Pancreas (tissue), 10 donors: ENCODE measurements at regions not wholly inside any gene's neighbourhood (a gene's known extent, or its start where the extent isn't known, plus 50 kb on each side); places are given as distances from the start of the nearest gene placed in this dataset.
A peak's percentile ranks its signal among the peaks of the same experiment; 100 is the strongest.
"Not testable (repeated sequence)": the region's sequence is repeated elsewhere in the genome, so short reads cannot be mapped to it uniquely, and the experiment has no call there.

ENCODE experiments used
- ATAC-seq, 4 donors: fragments of 200-7000 bp; cut with Tn5 transposase; one replicate each; pipeline versions ENCODE4 v1.8.0 to v1.9.1; 2020; ENCODE audit warnings: mild to moderate bottlenecking in 4 of 4, moderate library complexity in 4 of 4
- DNase-seq, 6 donors: peaks; one replicate each; pipeline ENCODE4 v3.0.0-alpha.2; 2020
- FAIRE-seq: peaks from 2 replicates; lab custom pipeline; 2012; peaks lifted over from hg19 to GRCh38; lab: Jason Lieb, UNC
- H3K27ac ChIP-seq, 4 donors: fragments of 200-600 bp; sonication (generic); 1 replicate in 3 of 4; 2 replicates in 1 of 4; pipeline versions ENCODE4 v1.5.0 to v1.8.0; 2020
- H3K27me3 ChIP-seq, 4 donors: fragments of 200-600 bp; one replicate each; pipeline ENCODE4 v1.8.0; 2021
- H3K36me3 ChIP-seq, 3 donors: fragments of 200-600 bp; sonication (generic) in 1 of 3; one replicate each; pipeline versions ENCODE4 v1.5.0 to v1.8.0; 2020 to 2021
- H3K4me1 ChIP-seq, 3 donors: fragments of 200-600 bp; one replicate each; pipeline ENCODE4 v1.8.0; 2021
- H3K4me3 ChIP-seq, 4 donors: fragments of 200-600 bp; sonication (generic) in 2 of 4; one replicate each; pipeline versions ENCODE4 v1.5.0 to v1.8.0; 2020 to 2021
- H3K9me3 ChIP-seq, 4 donors: fragments of 200-600 bp; one replicate each; pipeline ENCODE4 v1.8.0; 2021
- CTCF ChIP-seq, 4 donors: fragments of 200-600 bp; sonication (generic) in 3 of 4; IDR thresholded peaks; one replicate each; pipeline versions ENCODE4 v1.5.0 to v1.8.0; 2021; ENCODE audit warnings: antibody characterized with exemption in 4 of 4
- WGBS, 2 donors: extraction: QIAGEN DNeasy Blood & Tissue Kit; methylation state at CpG; one replicate each; pipeline ENCODE4 v1.1.7; 2013; 5-methylcytosine and 5-hydroxymethylcytosine counted together
- intact Hi-C, 3 donors: fragments of 100-400 bp; cut with DNase I; formaldehyde crosslinking; loops; one replicate each; pipeline versions ENCODE4 v1.11.1 to v1.14.2; 2022
- donor health status: healthy with polysubstance abuse.
- donor health status: DM: no; HTN: no; CAD: no; lungs with moderate emphysema.
- donor health status: DM: no; HTN: no; CAD: no.
- donor health status: control.
- donor health status: control.
- donor health status: Bipolar disorder and iron deficiency.
- donor health status: DM: yes; HTN: yes; CAD: no.
- donor health status: DM: no; HTN: no; CAD: no.
- donor health status: DM: no; HTN: no; CAD: no.
- donor health status: DM: yes; HTN: yes; CAD: no.

GRCh38 chr20:4325548-4326187, 76.6 kb upstream of the ADRA1D start:
- Histone ChIP-seq H3K4me3 (no peak overlapping the region), H3K4me1 (no peaks in the 10 kb centered on the region), H3K36me3 (no peaks in the 10 kb centered on the region), H3K9me3 (no peaks in the 10 kb centered on the region), H3K27me3 (no peaks in the 10 kb centered on the region), H3K27ac (no peak overlapping the region)
- FAIRE-seq, result no peak
- intact Hi-C loops, result no loop called here
- 41 to 45% methylated on average over 8 of the region's 8 CpGs for WGBS, 2 donors
- ATAC-seq, result no peak
- TF ChIP-seq CTCF (IDR thresholded peaks at IDR 0.05), result no peak
- DNase-seq, result no peak

GRCh38 chr20:4324611-4325243, 75.6 kb upstream of the ADRA1D start:
- ATAC-seq, result no peak
- DNase-seq, result no peak
- no peaks in the 10 kb centered on the region for H3K27me3 ChIP-seq

GRCh38 chr20:4322499-4322898, 73.4 kb upstream of the ADRA1D start:
- 33 to 38% methylated on average over 1 of the region's 1 CpG for whole genome bisulfite sequencing, 2 donors
- H3K36me3 ChIP-seq, result no peaks in the 10 kb centered on the region
- no peak overlapping the region for H3K27ac ChIP-seq
- H3K9me3 ChIP-seq, result no peaks in the 10 kb centered on the region
- ATAC-seq (no peak), DNase-seq (no peak), FAIRE-seq (no peak)
- intact Hi-C loops, result no loop called here
- H3K27me3 ChIP-seq, result no peaks in the 10 kb centered on the region
- TF ChIP-seq CTCF (IDR thresholded peaks at IDR 0.05), result no peak
- H3K4me3 ChIP-seq, result no peak overlapping the region
- H3K4me1 ChIP-seq, result no peaks in the 10 kb centered on the region

More at GRCh38 chr20:4324611-4325243, 75.6 kb upstream of the ADRA1D start:
- Histone ChIP-seq H3K4me3 (no peak overlapping the region), H3K9me3 (no peaks in the 10 kb centered on the region), H3K4me1 (no peaks in the 10 kb centered on the region), H3K36me3 (no peaks in the 10 kb centered on the region), H3K27ac (no peak overlapping the region)
- no peak for TF ChIP-seq CTCF (IDR thresholded peaks at IDR 0.05)
- 71 to 80% methylated on average over 5 of the region's 5 CpGs for WGBS, 2 donors
- FAIRE-seq, result no peak
- intact Hi-C loops, result no loop called here

- no peak overlapping the region for H3K4me3 ChIP-seq
- H3K27me3 ChIP-seq, result no peaks in the 10 kb centered on the region
- WGBS, 2 donors, result 72 to 85% methylated on average over 5 of the region's 5 CpGs
- DNase-seq (peak in 1 of 6 donors; percentile 23), ATAC-seq (peak in 1 of 4 donors; percentile 52), FAIRE-seq (no peak)
- H3K4me1 ChIP-seq, result no peaks in the 10 kb centered on the region
- H3K9me3 ChIP-seq, result no peaks in the 10 kb centered on the region
- intact Hi-C loops, result no loop called here
- H3K27ac ChIP-seq, result no peak overlapping the region
- H3K36me3 ChIP-seq, result no peaks in the 10 kb centered on the region
- TF ChIP-seq CTCF (IDR thresholded peaks at IDR 0.05), result no peak
Measured at GRCh38 chr20:4320291-4320690, 71.2 kb upstream of the ADRA1D start.

GRCh38 chr20:4318891-4319290, 69.8 kb upstream of the ADRA1D start:
- Histone ChIP-seq H3K27me3 (no peaks in the 10 kb centered on the region), H3K36me3 (no peaks in the 10 kb centered on the region), H3K4me1 (no peaks in the 10 kb centered on the region), H3K27ac (no peak overlapping the region), H3K9me3 (no peaks in the 10 kb centered on the region), H3K4me3 (no peak overlapping the region)
- FAIRE-seq, result no peak
- no peak for ATAC-seq
- no peak for DNase-seq
- TF ChIP-seq CTCF (IDR thresholded peaks at IDR 0.05), result no peak
- intact Hi-C loops, result no loop called here

- H3K27me3 ChIP-seq, H3K4me1 ChIP-seq, H3K4me3 ChIP-seq, intact Hi-C loops, H3K9me3 ChIP-seq, H3K27ac ChIP-seq, ATAC-seq, FAIRE-seq, H3K36me3 ChIP-seq, DNase-seq: not testable (repeated sequence)
- 60 to 75% methylated on average over 4 of the region's 4 CpGs for WGBS, 2 donors
Measured at GRCh38 chr20:4310616-4311015, 61.5 kb upstream of the ADRA1D start.
